HFF-Myc (cell line): ENCODE measurements at regions not wholly inside any gene's neighbourhood (a gene's known extent, or its start where the extent isn't known, plus 50 kb on each side); places are given as distances from the start of the nearest gene placed in this dataset.

ENCODE experiments used
- DNase-seq: peaks from one replicate; pipeline ENCODE4 v3.0.0-alpha.2; 2011; ENCODE audit warnings: low read depth; ENCODE audit errors: extremely low read depth
- H3K4me3 ChIP-seq: replicated peaks from 2 replicates; pipeline ENCODE4 v1.5.1; 2011; ENCODE audit warnings: low read depth, mild to moderate bottlenecking, control low read depth, low read length
- TF ChIP-seq, protein P1 (sequence below): IDR thresholded peaks from 2 replicates; pipeline ENCODE4 v1.5.1; 2012; ENCODE audit warnings: mild to moderate bottlenecking, low read depth, low read length, control low read depth; ENCODE audit errors: missing control alignments

DNA sequence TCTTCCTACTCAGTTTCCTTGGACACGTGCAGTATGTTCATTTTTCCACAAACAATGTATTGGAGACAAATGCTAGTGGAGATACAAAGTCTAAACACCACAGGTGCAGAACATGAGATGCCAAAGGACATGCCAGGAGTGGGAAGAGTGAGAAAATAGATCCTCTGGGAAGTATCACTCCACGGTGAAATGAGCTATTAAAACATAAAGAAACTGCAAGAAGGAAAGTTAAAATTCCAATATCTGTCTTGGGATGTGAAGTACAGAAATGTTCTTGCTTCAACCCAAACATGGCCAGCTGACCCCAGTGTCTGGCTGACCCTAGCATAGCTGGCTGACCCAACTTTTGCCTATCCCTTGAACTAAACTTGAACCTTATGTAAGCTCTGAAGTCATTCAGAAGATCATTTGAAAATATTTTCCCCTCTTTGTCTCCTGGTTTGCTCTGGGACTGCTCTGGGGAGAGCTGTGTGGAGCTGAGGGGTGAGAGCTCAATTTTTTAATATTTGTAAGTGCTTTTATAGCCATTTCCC is 59.5 kb downstream of the FZD1 start:
- DNase-seq: no peak
- TF ChIP-seq, protein P1, sequence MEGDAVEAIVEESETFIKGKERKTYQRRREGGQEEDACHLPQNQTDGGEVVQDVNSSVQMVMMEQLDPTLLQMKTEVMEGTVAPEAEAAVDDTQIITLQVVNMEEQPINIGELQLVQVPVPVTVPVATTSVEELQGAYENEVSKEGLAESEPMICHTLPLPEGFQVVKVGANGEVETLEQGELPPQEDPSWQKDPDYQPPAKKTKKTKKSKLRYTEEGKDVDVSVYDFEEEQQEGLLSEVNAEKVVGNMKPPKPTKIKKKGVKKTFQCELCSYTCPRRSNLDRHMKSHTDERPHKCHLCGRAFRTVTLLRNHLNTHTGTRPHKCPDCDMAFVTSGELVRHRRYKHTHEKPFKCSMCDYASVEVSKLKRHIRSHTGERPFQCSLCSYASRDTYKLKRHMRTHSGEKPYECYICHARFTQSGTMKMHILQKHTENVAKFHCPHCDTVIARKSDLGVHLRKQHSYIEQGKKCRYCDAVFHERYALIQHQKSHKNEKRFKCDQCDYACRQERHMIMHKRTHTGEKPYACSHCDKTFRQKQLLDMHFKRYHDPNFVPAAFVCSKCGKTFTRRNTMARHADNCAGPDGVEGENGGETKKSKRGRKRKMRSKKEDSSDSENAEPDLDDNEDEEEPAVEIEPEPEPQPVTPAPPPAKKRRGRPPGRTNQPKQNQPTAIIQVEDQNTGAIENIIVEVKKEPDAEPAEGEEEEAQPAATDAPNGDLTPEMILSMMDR: no peak
- no peak overlapping the region for H3K4me3 ChIP-seq

DNA sequence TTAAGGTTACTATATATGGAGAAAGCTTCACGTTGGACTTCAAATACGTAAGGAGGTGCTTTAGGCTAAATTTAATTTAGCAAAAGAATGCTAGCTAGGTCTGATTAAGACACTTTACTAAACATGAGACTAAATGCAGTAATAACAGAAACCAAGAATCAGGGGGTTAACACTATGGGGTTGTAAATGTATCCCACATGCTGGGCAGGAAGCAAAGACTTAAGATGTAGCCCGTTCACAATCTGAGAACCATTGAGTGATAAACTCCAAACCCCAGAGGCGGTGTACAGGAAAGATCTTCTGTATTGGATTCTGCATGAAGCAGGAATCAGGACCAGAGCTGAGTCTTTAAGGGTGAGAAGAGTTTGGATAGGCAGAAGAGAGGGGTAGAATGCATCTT is 60.4 kb downstream of the FZD1 start:
- no peak overlapping the region for H3K4me3 ChIP-seq
- no peak for DNase-seq
- TF ChIP-seq, protein P1: no peak

DNA sequence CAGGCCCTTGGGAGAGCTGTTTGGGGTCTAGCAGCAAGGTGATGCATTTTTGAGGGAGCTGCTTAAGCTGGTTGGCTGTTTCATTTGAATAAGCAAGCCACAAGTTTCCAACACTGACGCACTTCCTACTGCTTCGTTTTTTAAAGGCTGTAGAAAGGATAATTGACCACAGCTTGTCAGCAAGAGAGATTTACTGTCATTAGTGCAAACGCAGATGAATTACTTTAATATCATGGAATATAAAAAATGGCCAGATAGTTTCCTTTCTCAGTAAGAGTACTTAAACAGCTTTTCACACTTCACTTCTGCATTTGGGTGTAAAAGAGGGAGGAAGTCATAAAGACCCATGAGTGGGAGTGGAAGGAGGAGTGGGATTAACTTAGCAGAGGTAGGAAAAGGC is 61.5 kb downstream of the FZD1 start:
- H3K4me3 ChIP-seq: no peak overlapping the region
- TF ChIP-seq, protein P1: no peak
- DNase-seq: no peak

DNA sequence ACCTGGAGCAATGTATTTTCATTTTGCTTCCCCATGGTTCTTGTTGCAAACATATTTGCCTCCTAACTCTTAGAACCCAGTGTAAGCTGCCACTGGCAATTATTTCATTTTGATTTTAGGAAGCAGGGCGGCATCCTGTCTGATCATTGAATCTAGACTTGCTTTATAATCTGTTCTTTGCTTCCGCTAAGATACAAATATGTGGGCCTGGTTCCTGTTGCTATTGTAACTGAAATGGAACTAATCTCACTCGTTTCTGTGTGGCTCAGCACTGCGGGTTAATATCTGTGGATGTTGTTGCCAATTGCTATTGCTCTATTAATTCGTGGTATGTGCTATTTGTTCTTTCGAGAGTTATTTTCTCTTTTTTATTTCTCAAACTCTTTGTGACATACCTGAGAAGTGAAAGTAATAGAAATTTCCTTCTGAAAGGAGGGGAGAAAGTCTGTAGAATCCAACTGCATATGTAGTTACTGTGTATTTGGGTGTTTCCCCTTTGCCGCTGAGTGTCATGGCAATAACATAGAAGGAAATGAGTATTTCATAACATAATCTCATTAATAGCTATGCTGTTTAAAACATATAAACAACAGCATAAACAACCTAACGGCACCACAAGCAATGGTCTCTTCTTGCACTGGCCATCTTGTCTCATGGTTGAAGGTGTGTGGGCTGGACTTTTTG is 62.4 kb downstream of the FZD1 start:
- TF ChIP-seq, protein P1: no peak
- DNase-seq: no peak
- H3K4me3 ChIP-seq: no peak overlapping the region

DNA sequence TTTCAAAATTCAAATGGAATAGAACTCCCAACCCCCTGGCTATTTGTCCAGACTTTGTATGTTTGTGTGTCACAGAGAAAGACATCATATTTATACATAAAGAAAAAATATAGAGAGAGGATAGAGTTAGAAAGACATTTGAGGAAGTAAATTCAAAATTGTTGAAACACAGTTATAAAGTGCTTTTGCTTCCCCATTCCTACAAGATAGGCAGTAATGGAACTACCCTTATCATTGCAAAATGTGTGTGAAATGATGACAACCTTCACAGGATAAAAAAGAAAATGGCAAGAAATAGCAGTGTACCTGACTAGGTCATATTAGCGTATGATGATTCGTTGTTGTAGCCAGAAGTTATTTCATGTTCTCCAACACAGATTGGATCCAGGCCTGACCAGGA is 63.1 kb downstream of the FZD1 start:
- H3K4me3 ChIP-seq: no peak overlapping the region
- DNase-seq: no peak

DNA sequence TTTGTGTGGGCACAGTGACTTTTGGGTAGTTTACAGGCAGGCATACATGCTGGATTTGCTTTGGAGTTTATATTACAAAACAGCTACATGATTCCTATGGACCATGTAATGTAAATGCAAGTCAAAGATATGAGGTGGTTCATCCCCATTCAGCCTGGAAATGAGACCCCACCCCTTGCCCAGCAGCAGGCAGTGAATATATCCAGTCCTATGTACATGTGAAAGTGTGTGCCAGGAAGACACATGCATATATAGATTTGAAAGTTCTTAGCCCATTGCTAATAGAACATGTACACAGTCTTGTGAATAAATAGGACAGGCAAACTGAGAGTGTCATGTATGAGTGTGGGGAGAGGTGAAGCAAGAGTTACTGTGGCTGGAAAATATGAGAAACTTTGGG is 65.3 kb downstream of the FZD1 start:
- TF ChIP-seq, protein P1: no peak
- H3K4me3 ChIP-seq: no peak overlapping the region
- no peak for DNase-seq

More for the DNA sequence above, 63.1 kb downstream of the FZD1 start:
- TF ChIP-seq, protein P1: no peak
